HG03520 (cell line): ENCODE measurements at regions not wholly inside any gene's neighbourhood (a gene's known extent, or its start where the extent isn't known, plus 50 kb on each side); places are given as distances from the start of the nearest gene placed in this dataset.
"Not testable (repeated sequence)": the region's sequence is repeated elsewhere in the genome, so short reads cannot be mapped to it uniquely, and the experiment has no call there.

Experiments
- ATAC-seq: cut with Tn5 transposase; IDR thresholded peaks from one replicate; pipeline ENCODE4 v1.9.1; 2021; ENCODE audit warnings: mild to moderate bottlenecking, moderate library complexity; ENCODE audit not compliant: unreplicated experiment

DNA sequence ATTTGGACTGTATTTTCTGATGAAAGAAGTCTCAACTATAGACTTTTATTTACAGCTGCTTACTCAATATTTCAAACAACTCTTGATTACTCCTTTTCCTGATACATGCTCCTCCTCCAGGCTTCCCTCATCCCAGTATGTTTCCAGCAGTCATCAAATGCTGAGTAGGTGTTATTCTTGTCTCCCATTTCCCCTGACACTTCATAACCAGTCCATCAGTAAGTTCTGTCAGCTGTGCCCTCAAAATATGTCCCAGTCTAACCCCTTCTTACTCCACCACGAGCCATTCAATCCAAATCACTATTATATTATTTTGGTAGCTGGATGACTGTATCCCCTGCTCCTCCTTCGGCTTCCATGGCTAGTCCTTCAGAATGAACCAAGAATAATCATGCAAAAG lies 189.1 kb upstream of the DTNA start:
- ATAC-seq: no peak

DNA sequence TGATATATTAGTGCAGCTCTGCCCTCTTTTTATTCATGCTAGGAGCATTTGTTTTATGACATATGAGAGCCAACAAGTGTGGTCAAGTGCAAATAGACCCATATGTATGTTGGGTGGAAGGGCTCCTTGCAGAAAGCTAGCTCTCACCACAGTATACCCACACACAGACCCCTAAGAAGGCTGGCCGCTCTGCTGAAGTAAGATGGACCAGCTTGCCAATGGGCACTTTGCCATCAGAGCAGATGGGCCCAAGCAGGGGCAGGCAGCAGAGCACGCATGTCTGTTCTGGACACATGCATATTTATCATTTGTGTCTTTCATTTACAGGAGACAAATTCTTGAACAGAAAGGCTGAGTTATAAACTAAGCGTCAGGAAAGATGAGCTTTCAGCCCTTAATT lies 187.5 kb upstream of the DTNA start:
- ATAC-seq: no peak

DNA sequence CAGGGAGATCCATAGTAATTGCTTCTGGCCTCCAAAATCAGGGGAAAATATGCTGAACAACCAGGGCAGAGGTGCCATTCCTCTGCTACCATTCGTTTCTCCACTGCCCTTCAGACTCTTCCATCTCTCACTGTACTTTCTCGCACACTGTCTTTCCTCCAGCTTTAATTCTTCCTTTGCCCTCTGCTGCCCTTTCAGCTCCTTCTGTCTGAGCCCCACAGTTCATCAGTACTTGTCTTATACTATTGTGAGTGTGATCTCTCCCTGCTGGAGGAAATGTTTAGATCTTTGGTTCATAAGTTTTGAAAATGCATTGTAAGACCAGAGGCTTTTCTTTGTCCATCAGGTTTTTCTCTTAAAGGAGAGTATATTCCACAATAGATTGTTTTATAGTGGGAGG lies 184.9 kb upstream of the DTNA start:
- no peak for ATAC-seq

DNA sequence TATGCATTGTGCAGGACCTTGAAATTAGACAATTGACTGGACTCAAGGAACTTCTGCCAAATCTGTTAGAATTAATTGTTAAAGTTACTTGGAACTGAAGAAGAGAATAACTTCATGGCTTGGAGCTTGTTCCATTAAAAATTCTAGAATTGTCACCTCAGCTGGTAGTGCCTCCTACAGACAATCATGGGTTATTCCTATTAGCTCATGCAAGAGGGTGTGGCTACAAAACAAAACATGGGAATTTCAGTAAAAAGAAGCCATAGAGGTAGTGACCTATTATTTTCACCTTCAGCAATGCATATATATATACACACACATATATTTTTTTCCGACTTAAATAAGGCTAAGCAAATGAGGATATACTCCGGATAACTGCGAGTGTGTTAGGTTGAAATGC lies 181.9 kb upstream of the DTNA start:
- ATAC-seq: no peak

DNA sequence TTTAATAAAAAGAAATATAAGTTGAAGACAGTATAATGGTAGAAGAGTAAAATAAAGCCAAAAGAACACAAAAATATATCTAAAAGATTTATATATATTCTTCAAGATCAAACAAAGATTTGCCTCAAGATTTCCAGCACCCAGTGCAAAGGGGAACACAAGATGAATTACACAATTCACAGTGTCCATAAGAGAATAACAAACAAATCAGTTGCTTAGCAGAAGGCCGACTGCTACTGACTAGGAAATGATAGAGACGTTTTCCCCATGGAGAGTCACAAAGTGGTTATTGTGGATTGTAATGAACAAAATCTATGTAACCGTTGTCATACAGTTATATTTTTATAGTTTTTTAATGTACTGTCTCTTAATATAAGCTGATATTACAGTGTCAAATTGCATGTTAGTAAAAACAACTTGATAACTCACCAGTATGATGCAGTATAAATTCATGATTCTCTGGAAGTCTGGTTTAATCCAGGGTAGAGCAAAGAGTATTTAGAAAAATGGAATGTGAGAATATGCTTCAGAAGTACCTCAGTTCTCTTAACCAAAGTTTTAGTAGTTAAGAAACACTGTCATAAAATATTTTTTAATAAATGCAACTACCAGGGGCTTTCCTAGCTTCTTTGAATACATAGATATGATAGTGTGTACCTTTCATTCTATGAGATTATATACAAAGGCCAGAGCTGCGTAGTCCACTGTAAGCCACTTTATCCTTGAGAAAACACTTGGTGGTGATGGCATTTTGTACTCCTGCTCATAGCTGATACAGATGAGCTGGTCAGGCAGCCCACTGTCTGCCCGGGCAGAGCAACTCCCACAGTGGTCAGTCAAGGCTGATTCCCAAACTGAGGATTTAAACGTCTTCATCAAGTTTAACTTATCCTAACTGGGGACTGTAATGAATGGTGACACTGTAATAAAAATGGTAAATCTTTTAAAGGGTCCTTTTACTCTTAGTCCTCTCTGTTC lies 180.5 kb upstream of the DTNA start:
- no peak for ATAC-seq

DNA sequence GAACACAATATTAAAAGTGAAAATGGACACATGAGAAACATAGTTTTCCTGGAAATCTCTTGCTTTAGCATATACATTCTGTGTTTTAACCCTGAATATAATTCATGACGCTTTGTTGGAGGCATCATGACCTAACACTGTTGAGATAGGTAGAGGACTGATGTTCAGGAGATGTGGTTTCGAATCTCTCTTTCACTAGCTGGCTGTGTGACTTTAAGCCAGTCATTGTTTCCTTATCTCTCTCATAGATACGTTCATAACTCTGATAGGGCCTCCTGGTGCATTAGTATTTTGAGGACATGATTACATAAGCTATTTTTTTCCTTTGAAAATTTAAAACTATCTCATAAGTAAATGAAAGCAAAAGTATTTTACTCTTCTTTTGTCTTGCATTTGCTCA lies 179.0 kb upstream of the DTNA start:
- ATAC-seq: no peak

DNA sequence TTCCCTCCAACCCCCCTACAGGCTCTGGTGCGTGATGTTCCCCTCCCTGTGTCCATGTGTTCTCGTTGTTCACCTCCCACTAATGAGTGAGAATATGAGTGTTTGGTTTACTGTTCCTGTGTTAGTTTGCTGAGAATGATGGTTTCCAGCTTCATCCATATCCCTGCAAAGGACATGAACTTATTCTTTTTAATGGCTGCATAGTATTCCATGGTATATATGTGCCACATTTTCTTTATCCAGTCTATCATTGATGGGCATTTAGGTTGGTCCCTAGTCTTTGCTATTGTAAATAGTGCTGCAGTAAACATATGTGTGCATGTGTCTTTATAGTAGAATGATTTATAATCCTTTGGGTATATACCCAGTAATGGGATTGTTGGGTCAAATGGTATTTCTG lies 175.5 kb upstream of the DTNA start:
- ATAC-seq: not testable (repeated sequence)

DNA sequence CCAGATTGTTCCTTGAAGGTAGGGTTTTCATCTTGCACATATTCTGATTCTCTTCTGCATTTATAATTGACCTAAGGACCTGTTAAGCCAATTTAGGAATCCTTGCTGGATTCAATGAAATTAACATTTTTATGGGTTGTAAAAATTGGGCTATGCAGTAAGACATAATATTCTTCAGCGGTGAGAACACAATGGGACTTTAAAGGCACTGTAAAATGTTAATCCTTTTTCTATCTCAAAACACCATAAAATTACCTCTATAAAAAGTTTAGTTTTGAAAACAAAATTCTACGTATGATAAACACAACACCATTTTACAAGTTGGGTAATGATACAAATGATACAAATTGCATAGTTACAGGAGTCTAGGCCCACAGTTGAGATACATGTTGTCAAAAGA lies 169.2 kb upstream of the DTNA start:
- ATAC-seq: no peak

DNA sequence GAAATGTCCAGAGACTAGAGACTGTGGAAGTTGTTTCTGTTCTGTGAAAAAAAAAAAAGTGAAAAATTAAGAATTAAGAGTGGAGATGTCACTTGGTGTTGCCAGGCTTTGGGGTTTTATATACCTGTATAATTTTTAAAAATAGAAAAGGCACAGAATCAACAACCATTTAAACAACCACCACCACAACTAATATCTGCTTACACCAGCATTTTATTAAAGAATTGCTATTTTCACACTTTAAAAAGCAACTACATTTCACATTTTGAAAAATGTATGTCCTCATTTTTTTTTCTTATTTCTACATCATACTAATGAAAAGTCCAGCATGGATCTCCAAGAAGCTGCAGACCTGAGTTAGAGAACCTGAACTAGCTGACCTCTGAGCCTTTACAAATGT lies 167.5 kb upstream of the DTNA start:
- no peak for ATAC-seq

DNA sequence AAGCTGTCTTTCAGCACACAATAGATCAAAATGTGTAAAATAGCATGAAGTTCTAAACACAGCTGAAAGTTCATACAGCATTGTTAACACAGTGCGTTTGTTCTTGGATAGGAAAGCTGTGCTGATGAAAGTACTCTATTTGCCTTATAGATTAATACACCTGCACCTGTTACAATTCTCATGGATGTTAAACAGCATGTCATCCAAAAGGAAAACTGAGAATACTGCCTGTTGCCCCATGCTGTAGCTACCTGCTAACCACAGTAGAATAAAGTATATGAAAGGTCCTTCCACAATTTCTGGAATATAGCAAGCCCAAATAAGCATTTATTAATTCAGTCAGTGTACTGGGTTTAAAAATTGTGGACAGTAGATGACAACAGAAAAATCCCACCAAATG lies 166.7 kb upstream of the DTNA start:
- ATAC-seq: no peak

DNA sequence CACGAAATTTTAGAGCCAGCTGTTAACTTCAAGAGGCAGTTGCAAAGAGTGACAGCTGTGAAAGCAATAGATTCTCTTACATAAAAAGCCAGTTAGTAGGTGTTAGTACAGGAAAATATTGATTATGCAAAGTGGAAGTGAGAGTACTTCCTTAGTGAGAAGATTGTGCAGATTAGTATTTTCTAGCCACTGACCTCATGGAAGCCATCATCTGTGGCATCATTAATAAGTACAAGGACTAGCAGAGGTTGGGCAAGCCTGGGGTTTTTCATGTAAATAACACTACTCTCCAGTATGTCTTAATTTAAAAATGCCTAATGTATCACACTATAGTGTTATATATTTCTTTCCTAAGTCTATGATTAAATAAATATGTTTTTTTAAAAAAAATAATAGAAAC lies 166.2 kb upstream of the DTNA start:
- no peak for ATAC-seq

DNA sequence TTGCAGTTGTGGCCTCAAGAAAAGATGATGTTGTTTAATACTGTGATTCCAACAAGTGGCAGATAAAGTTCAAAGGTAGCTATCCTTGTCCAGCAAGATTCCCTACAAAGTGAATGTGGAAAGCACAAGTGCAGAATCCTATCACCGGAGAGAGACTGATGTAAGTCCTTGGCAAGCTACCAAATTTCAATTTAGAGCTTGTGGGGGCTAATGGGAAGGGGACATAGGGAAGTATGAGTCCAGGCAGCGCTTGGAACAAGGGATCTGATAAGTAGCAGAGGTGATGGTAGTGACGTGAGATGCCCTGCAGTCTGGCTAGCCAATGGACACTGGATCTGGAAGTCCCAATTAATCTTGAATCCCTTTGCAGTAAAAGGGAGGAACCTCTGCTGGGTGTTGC lies 165.2 kb upstream of the DTNA start:
- ATAC-seq: no peak

DNA sequence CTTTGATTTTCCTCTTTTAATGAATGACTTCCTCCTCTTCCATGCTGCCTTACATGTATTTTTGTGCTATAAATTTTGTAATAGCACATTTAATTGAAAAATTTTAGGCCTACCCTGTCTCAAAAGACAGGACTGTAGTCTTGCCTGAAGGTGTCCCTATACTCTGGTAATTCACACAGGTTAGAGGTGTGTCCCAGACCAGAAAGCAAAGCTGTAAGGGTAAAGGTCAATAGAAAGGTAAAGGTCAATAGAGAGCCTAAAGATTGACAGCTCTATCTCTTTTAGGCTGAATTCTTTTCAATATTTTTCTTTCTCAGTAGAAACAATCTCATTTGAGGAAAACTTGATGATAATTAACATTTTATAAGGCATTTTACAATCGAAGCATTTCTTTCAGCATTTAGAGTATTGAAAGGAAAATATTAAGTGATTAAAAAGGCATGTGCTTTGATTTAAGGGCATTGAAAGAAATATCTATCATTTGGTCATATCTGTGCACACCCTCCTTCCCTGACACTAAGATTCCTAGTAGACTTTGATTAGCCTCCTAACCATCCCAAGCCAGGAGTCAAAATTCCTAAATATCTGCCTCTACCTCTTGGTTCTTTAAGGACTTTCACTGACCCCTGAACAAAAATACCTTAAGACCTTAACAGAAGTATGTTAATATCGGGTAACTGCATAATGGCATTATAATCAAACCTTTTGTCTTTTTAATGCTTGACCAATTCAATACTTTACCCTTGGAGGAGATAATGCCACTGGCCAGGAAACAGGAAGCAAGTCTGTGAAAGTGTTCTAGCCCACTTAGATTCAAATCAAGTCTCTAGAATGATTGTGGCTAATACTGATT lies 161.8 kb upstream of the DTNA start:
- ATAC-seq: no peak

DNA sequence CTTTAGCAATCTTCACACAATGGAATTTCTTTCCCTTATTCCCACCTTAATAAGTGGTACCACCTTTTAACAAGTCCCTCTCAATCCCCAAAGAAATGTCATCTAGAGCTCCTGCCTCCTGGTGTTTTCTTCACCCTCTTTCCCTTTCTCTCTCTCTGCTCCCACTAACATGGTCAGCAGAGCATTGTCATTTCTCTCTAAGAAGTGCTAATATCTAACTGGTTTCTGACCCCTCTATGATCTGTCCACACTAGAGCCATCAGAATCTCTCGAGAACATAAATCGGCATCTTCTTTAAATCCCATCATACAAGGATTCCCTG lies 161.2 kb upstream of the DTNA start:
- no peak for ATAC-seq

DNA sequence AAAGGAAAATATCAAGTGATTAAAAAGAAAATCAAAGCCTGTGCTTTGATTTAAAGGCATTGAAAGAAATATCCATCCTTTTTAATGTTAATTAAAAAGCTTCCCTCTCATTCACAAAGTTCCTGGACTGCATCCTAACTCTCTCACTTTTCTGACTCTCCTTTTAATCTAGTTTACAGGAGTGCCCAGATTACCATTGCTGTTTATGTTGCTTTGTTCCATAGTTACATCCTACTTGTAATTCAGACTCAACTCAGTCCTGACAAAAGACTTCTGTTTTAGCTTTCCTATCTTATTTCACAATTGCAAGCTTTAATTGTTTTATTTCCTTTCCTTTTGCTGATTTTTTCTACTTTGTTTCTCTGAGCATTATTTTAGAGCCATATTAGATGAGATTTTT lies 160.7 kb upstream of the DTNA start:
- ATAC-seq: no peak

DNA sequence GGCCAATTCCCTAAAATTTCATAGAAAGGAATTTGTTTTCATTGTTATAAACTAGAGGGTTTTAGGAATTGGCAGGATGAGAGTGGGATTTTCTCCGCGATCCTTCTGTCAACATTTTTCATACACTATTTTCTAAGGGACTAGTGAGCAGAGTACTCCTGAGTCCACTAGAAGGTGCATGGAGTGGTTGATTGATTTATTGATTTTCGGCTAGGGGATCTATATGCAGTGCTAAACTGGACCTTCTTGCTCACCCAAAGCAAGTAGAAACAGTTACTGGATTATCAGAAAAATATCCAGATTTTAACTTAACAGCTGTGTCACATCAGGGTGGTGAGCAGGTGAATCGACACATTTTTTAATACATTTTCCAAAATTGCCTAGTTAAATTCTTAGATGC lies 159.9 kb upstream of the DTNA start:
- no peak for ATAC-seq

DNA sequence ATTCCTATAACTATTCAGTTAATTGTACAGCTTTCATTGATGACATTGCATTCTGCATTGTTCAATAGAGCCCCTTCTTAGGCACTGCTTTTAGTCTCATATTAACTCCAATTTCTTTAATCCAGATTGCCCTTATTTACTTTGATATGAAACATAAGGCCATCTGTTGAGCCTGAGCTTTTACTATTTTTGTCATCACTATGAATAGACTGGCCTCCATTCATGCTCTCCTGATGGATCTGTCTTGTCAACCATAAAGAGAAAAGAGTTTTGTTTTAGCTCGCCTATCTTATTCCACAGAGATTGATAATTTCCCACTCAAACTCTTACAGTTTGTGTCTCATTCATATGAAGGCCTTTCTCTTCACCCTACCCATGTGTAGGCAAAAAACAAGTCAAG lies 159.2 kb upstream of the DTNA start:
- no peak for ATAC-seq

DNA sequence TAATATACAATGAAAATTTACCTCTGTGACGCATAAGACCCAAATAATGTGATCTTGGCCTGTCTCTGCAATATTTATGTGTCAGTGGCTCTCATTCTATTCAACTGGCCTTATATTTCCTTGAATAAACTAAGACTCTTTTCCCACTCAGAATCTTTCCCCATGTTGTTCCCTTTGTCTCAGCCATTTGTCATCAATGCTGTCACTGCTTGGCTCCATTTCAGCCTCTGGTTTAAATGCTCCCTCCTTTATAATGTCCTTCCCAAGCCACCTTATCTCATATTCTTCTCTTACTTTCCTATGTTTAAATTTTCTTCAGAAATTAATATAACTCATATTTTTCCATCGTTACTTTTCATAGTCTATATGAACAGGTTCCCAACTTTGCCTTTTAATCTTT lies 158.3 kb upstream of the DTNA start:
- no peak for ATAC-seq

DNA sequence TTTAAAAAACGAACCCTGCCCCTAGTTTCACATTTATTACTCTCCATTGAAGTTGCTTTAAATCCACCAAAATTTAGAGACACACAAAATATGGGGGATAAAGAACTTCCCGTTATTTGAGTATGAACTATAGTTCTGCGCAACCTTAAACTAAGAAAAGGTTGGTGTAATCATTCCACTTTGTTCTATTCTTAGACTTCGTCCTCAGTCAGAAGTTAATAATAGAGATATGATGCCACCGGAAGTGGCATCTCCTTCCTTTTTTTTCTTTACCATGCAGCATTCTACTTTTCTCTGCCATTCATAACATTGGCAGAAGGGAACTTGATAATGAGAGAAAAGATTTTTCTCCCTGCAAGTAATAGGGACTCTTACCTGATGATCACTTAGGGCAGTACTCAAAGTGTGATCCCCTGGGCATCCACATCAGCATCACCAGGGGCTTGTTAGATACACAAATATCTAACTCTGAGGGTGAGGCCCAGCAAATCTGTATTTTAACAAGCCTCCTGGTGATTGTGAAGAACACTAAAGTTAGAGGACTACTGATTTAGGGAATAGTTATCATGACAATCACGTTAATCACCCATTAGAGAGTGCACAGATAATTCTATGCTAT lies 147.7 kb upstream of the DTNA start:
- ATAC-seq: no peak

DNA sequence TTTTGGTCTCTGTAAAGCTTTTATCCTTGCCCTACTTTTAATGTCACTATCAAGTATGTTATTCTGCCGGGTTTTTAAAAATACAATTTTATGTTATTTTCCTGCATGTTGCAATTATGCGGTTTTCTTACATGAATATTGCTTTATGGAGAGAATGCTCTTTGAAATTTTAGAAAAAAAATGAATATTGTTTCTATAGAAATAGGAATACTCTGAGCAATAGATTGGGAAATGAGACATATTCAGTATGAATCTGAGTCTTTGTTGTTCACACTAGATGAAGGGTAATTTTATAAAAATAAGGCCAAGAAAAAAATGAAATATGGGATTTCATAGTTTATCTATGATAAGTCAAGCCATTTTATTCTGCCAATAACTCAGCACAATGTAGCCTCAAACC lies 142.2 kb upstream of the DTNA start:
- no peak for ATAC-seq

DNA sequence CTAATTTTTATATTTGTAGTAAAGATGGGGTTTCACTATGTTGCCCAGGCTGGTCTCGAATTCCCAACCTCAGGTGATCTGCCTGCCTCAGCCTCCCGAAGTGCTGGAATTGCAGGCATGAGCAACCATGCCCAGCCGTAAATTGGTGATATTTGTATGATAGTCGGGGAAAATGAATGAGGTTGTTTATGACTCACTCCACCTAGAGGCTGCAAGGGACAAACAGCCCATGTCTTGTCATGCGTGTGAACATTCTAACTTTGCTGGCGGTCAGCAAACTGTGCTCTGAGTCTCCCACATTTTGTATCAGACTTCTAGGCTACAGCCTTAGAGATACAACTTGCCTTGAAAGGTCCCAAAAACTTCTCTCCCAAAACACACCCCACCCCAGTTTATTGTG lies 133.5 kb upstream of the DTNA start:
- no peak for ATAC-seq

DNA sequence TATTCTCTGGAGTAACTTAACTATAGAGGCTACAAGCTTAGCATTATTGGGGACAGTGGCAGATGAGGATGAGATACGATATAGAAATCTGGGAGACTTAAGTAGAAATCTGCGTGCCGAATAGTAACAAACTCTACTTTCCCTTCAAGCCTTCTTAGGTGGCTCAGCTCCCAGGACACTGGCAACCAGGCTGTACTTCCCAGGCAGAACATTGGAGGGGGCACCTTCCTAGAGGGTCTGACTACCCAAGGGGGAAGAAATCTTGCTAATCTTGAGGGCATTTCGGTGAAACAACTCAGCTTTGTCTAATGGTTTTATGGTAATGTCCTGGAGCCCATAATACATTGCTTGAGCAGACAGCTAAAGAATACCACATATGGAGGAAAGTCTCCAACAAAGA lies 126.2 kb upstream of the DTNA start:
- ATAC-seq: no peak
